LNCaP clone FGC (cell line): ENCODE measurements at regions not wholly inside any gene's neighbourhood (a gene's known extent, or its start where the extent isn't known, plus 50 kb on each side); places are given as distances from the start of the nearest gene placed in this dataset.

ENCODE experiments used
- DNase-seq: peaks from one replicate; pipeline ENCODE4 v3.0.0-alpha.2; 2011; ENCODE audit warnings: low read depth
- H3K4me3 ChIP-seq: 2 replicates; pipeline ENCODE4 v1.5.1; 2011; ENCODE audit warnings: mild to moderate bottlenecking, low read depth, low read length, control low read depth
- TF ChIP-seq, protein P1 (sequence below): IDR thresholded peaks from 2 replicates; pipeline ENCODE4 v1.5.1; 2012; ENCODE audit warnings: mild to moderate bottlenecking; ENCODE audit not compliant: control insufficient read depth, insufficient read depth; ENCODE audit errors: extremely low read depth

DNA sequence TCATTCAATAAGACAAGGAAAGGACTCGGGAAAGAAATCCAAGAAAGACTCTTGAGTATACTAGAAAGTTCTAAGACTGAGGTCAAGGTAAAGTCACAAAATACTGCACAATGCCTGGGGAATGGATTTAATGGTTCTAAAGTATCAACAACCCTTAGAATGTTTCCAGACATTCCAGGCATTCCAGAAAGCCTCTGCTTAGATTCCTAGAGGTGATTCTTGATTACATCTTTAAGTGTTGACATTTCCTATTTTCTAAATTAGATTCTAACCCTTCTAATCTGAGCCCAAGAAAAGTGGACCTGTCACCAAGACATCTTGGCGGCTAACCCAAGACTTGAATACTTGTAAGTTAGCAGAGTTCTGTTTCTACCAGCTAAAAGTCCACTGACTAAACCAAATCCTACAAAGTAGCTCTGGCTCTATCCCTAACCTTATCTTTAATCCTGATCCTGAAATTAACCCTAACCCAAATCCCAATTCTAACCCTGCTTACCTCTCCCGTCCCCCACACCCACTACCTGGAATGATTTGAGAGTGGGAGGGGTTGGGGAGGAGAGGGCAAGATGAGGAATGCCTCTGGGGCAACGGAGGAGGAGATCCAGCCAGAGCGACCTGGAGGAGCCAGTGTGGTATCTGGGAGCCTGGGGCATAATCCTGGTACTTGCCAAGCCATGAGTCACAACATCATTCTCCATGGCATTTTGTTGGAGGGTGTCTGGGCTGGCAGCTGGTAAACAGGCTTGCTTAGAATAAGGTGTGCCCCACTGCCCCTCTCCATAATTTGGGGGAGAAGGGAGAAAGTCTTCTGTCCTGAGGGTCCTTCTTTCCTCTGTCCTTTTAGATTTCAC is 93.4 kb upstream of the HOXC13 start:
- TF ChIP-seq, protein P1, sequence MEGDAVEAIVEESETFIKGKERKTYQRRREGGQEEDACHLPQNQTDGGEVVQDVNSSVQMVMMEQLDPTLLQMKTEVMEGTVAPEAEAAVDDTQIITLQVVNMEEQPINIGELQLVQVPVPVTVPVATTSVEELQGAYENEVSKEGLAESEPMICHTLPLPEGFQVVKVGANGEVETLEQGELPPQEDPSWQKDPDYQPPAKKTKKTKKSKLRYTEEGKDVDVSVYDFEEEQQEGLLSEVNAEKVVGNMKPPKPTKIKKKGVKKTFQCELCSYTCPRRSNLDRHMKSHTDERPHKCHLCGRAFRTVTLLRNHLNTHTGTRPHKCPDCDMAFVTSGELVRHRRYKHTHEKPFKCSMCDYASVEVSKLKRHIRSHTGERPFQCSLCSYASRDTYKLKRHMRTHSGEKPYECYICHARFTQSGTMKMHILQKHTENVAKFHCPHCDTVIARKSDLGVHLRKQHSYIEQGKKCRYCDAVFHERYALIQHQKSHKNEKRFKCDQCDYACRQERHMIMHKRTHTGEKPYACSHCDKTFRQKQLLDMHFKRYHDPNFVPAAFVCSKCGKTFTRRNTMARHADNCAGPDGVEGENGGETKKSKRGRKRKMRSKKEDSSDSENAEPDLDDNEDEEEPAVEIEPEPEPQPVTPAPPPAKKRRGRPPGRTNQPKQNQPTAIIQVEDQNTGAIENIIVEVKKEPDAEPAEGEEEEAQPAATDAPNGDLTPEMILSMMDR = no peak
- DNase-seq = no peak

DNA sequence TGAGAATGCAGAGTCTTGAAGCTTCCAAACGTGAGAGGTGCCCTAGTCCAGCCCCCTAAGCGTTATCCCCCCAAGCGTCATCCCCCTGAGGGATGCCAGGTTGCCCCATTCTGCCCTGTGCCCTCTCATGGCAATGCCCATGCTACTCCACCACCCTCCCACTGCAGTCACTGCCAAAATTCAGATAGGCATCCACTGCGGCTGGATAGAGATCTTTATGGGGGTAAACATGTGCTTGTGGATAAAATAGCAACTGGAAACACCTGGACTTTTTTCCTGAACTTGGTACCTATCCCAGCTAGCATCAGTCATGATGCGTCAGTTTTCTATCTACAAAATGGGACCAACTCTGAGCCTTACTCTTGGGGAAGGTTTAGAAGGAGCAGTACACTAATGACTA is 92.7 kb upstream of the HOXC13 start:
- TF ChIP-seq, protein P1 = no peak
- no peak for DNase-seq
- no peak overlapping the region for H3K4me3 ChIP-seq

More for the DNA sequence above, 93.4 kb upstream of the HOXC13 start:
- H3K4me3 ChIP-seq = no peak overlapping the region

DNA sequence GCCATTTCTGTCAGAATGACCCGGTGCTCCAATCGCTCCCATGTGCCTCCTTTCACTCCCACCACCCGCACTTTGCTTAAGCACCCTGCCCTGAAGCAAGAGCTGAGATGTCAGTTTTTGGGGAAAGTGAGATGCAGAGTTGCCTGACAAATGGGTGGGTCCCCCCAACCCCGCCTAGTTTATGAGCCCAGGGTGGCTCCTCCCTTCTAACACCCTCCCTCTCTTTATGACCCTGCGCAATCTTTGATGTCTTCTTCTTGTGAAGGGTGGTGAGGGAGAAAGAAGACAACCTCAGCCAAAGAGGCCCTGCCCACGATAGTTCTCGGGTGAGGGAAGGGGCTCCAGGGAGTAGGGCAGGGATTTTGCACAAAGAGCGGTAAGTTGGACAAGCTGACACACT is 89.5 kb upstream of the HOXC13 start:
- H3K4me3 ChIP-seq = no peak overlapping the region
- TF ChIP-seq, protein P1 = no peak
- no peak for DNase-seq

DNA sequence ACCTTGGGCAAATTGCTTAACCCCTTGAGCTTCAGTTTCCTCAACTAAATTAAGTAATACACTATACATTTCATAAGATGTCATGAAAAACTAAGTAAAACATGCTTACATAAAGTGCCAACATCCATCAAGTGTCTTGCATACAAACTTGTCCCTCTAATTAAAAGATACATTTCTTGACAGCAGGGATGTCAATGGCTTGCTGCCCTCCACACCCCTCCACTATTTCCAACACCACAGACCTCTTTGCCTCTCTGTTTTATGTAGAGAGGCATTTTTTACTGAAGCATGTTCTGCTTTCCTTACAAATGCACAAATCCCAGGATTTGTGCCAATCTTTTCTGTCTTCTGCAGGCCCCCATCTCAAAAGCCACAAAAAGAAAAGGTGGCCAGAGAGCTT is 89.0 kb upstream of the HOXC13 start:
- DNase-seq = no peak
- no peak overlapping the region for H3K4me3 ChIP-seq
- TF ChIP-seq, protein P1 = no peak

DNA sequence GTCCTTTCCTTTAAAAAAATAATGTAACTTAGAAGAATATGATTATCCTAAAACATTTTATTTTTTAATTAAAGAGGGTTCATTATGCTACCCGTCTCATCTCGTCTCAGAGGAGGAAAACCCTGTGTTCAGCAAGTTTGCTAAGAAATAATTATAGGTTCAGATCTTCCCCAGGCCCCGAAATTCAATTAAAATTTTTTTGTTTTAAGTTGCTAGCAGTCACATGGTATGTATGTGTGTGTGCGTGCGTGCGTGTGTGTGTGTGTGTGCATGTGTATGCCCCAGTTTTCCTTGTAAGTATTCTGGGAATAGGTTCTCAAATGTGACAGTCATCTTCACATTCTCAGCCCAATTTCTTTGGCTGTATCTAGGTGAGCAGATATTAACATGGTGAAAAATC is 86.6 kb upstream of the HOXC13 start:
- TF ChIP-seq, protein P1 = no peak
- DNase-seq = no peak
- H3K4me3 ChIP-seq = no peak overlapping the region

DNA sequence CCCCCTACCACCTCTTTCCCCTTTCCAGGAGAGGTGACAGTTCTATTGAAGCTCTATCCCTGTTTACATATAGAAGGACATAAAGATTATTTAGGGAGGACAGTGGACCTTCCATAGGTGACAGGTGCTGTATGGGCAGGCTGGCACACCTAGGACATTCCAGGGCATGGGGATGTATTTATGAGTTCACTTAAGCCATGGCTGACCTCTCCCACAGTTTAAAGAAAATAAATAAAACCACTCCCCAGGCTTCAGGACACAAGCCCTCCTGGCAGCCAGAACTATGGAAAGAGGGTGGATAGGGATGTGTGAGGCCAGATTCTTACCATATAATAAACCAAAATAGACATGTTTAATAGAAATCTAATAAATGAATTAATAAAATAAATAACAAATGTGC is 85.6 kb upstream of the HOXC13 start:
- DNase-seq = no peak

More for the DNA sequence above, 85.6 kb upstream of the HOXC13 start:
- H3K4me3 ChIP-seq = no peak overlapping the region
- TF ChIP-seq, protein P1 = no peak
